ENCODE measurements at regions not wholly inside any gene's neighbourhood (a gene's known extent, or its start where the extent isn't known, plus 50 kb on each side); places are given as distances from the start of the nearest gene placed in this dataset.

DNA sequence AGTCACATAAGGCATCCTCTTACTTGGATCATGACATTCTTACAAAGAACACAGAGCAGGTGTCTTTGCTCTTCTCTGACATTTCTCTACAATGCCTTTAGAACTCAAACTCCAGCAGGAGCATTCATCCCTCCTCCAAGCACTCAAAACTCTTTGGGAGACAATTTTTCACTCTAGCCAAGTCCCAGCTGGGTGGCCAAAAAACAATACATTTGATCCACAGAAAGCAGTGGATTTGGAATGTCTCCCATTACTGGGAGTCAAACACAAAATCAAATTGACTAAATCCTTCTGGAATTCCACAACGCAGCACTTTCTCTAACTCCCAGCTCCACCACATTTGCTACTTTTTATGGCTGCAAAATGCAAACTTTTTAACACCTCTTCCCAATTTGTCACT is 108.6 kb upstream of the VGLL2 start:
- no peak for FAIRE-seq
- DNase-seq: peak in 2 of 5 donors; percentile 38 to 44
- H3K4me1 ChIP-seq (ENCODE audit: control insufficient read depth in 2 of 3, insufficient read depth in 2 of 3, low read depth in 1 of 3, low read length in 3 of 3): no peaks in the 10 kb centered on the region
- H3K27ac ChIP-seq (ENCODE audit: low read depth in 2 of 2, low read length in 2 of 2): no peak overlapping the region
- H3K36me3 ChIP-seq (ENCODE audit: control insufficient read depth in 2 of 3, insufficient read depth in 3 of 3, low read length in 3 of 3): no peaks in the 10 kb centered on the region
- no peak overlapping the region for H3K9ac ChIP-seq (ENCODE audit: low read length in 3 of 3)
- no peak overlapping the region for H3K4me3 ChIP-seq (ENCODE audit: low read length in 3 of 3)
- H3K9me3 ChIP-seq (ENCODE audit: control insufficient read depth in 2 of 3, insufficient read depth in 1 of 3, low read length in 3 of 3): no peaks in the 10 kb centered on the region
- intact Hi-C loops (cut with DNase I): no loop called here
- H3K27me3 ChIP-seq (ENCODE audit: control insufficient read depth, insufficient read depth, low read length): no peaks in the 10 kb centered on the region
- TF ChIP-seq, protein P1, sequence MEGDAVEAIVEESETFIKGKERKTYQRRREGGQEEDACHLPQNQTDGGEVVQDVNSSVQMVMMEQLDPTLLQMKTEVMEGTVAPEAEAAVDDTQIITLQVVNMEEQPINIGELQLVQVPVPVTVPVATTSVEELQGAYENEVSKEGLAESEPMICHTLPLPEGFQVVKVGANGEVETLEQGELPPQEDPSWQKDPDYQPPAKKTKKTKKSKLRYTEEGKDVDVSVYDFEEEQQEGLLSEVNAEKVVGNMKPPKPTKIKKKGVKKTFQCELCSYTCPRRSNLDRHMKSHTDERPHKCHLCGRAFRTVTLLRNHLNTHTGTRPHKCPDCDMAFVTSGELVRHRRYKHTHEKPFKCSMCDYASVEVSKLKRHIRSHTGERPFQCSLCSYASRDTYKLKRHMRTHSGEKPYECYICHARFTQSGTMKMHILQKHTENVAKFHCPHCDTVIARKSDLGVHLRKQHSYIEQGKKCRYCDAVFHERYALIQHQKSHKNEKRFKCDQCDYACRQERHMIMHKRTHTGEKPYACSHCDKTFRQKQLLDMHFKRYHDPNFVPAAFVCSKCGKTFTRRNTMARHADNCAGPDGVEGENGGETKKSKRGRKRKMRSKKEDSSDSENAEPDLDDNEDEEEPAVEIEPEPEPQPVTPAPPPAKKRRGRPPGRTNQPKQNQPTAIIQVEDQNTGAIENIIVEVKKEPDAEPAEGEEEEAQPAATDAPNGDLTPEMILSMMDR (IDR thresholded peaks at IDR 0.05; ENCODE audit: borderline replicate concordance, extremely low read depth, insufficient read depth): no peak

DNA sequence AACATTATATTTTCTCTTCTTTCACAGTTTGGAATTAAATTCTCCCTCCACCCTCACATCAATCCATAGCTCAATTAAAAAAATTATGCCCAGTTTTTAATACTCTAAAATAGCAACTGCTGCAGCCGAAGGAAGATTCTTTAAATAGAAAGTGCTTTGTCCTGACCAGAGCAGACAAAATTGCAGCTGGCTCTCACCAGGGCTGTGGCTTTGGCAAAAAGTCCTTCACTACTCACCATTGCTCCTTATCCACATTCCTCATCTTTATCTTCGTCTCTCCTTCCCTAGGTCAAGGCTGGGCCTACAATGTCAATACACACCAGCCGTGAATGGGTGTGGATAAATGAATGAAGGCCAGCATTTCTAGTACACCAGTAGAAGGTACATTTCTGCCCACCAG is 107.9 kb upstream of the VGLL2 start:
- H3K27me3 ChIP-seq (ENCODE audit: control insufficient read depth, insufficient read depth, low read length): no peaks in the 10 kb centered on the region
- H3K36me3 ChIP-seq (ENCODE audit: control insufficient read depth in 2 of 3, insufficient read depth in 3 of 3, low read length in 3 of 3): no peaks in the 10 kb centered on the region
- no peaks in the 10 kb centered on the region for H3K9me3 ChIP-seq (ENCODE audit: control insufficient read depth in 2 of 3, insufficient read depth in 1 of 3, low read length in 3 of 3)
- H3K27ac ChIP-seq (ENCODE audit: low read depth in 2 of 2, low read length in 2 of 2): no peak overlapping the region
- no peaks in the 10 kb centered on the region for H3K4me1 ChIP-seq (ENCODE audit: control insufficient read depth in 2 of 3, insufficient read depth in 2 of 3, low read depth in 1 of 3, low read length in 3 of 3)
- DNase-seq (no peak), FAIRE-seq (no peak)
- no peak overlapping the region for H3K9ac ChIP-seq (ENCODE audit: low read length in 3 of 3)
- intact Hi-C loops (cut with DNase I): no loop called here
- H3K4me3 ChIP-seq (ENCODE audit: low read length in 3 of 3): no peak overlapping the region
- TF ChIP-seq, protein P1 (IDR thresholded peaks at IDR 0.05; ENCODE audit: borderline replicate concordance, extremely low read depth, insufficient read depth): no peak

DNA sequence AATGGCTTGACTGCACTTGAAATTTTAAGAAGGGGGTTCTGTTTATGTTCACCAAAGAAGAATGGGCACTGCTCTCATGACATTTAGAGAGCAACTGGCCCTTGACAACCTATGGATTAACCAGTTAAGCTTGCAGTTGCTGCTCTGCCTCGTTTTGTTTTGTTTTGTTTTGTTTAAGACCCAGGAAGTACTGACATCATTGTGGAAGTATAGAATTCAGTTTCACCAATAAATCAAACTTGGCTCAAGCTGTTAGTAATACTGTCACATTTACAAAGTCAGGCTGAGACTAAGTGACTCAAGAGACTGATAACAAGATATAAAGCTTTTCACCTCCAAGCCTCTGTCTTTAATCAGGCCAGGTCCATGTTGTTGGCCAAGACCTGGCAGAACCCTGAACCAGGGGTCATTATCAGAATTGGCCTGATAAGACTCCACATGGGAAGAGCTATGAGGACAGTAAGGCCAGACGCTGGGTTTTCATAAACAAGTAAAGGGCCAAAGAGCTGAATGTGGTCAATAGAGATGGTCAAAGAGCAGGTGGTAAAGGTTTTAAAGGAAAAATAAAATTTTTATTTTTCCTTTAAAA is 99.4 kb upstream of the VGLL2 start:
- FAIRE-seq (no peak), DNase-seq (peak in 2 of 5 donors; percentile 36 to 54)
- H3K36me3 ChIP-seq (ENCODE audit: control insufficient read depth in 2 of 3, insufficient read depth in 3 of 3, low read length in 3 of 3): no peaks in the 10 kb centered on the region
- H3K27me3 ChIP-seq (ENCODE audit: control insufficient read depth, insufficient read depth, low read length): no peaks in the 10 kb centered on the region
- H3K27ac ChIP-seq (ENCODE audit: low read depth in 2 of 2, low read length in 2 of 2): no peak overlapping the region
- intact Hi-C loops (cut with DNase I): no loop called here
- H3K4me1 ChIP-seq (ENCODE audit: control insufficient read depth in 2 of 3, insufficient read depth in 2 of 3, low read depth in 1 of 3, low read length in 3 of 3): no peaks in the 10 kb centered on the region
- TF ChIP-seq, protein P1 (IDR thresholded peaks at IDR 0.05; ENCODE audit: borderline replicate concordance, extremely low read depth, insufficient read depth): no peak
- no peak overlapping the region for H3K4me3 ChIP-seq (ENCODE audit: low read length in 3 of 3)
- H3K9me3 ChIP-seq (ENCODE audit: control insufficient read depth in 2 of 3, insufficient read depth in 1 of 3, low read length in 3 of 3): no peaks in the 10 kb centered on the region
- no peak overlapping the region for H3K9ac ChIP-seq (ENCODE audit: low read length in 3 of 3)

All from kidney (tissue), 13 donors.